SKM-1 (cell line): ENCODE measurements at regions not wholly inside any gene's neighbourhood (a gene's known extent, or its start where the extent isn't known, plus 50 kb on each side); places are given as distances from the start of the nearest gene placed in this dataset.

ENCODE experiments used
- DNase-seq: peaks from one replicate; lab custom pipeline; 2025; ENCODE audit not compliant: unreplicated experiment; lab: John Stamatoyannopoulos, UW

DNA sequence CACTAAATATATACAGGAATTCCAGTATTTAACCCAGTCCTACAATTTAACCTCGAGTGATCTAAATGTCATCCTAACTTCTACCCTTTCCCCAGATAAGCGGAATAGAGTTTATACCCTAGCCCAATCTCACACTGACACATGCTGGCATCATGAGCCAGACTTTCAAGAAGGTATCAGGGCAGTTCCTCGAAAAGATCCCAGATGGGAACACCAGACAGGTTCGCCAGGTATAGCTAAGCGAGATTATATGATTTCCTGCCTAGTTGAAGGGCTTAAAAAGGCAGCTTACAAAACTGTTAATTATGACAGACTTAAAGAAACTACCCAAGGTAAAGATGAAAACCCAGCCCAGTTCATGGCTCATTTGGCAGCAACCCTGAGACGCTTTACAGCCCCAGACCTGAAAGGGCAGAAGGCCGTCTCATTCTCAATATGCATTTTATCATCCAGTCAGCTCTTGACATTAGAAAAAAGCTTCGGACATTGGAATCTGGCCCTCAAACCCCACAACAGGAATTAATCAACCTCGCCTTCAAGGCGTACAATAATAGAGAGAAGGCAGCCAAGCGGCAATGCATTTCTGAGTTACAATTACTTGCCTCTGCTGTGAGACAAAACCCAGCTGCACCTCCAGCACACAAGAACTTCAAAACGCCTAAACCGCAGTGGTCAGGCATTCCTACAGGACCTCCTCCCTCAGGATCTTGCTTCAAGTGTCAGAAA, 668.2 kb upstream of the PKDCC start:
- DNase-seq = no peak

DNA sequence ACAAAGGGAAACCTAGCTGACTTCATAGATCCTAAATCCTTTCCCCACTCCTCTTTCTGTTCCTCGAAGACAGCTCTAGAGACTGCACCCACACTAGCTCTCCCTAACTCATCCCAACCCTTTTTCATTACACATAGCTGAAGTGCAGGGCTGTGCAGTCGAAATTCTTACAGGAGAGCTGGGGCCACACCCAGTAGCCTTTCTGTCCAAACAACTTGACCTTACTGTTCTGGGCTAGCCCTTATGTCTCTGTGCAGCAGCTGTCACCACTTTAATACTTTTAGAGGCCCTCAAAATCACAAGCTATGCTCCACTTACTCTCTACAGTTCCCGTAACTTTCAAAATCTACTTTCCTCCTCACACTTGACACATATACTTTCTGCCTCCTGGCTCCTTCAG, 666.1 kb upstream of the PKDCC start:
- DNase-seq = no peak

DNA sequence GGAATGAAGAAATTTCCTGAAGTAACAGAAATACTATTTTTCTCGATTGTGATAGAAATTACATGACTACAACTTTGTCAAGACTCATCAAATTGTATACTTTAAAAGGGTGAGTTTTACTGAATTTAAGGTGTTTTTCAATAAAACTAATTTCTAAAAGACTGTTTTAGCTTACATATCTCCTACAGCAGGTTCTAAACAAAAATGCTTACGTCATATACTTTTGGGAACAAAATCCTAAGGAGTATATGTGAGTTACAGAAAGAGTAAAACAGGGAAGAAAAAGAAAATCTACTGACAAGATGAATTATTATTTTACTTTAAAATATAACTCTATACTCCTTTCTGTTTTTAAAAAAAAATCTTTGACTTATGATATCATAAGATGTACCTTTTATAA, 660.3 kb upstream of the PKDCC start:
- DNase-seq = no peak

DNA sequence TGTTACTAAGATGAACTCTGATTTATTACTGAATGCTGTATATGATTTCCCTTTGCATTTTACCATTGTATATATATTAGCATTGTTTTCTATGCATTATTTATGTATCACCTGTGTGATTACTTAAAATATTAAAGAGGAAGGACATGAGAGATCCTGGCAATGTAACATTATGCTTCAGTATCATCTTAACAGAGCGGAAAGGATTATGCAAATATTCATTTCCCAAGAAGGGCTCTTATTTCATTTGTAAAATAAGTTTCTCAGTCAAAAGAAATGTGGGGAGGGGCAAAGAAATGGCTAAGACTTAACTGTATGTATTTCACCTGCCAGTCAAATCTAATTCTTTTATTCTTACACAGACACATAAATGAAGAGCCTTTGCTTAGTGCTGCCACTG, 654.2 kb upstream of the PKDCC start:
- no peak for DNase-seq

DNA sequence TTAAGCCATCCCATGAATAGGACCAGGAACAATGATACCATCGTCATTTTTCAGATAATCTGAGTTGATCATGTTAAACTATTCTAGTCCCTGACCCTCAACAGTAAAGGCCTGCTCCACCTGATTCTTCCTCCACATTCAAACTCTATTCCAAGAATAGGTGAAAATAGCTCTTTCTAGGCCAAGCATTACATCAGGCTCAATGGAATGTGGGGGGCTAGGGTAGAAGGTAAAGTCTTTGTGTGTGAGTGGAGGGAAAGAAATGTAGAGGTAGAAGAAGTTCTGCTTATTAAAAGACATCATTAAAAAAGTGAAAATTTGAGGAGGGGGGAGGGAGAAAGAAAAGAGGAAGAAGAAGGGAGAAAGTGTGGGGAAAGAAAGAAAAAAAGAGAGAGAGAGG, 653.3 kb upstream of the PKDCC start:
- no peak for DNase-seq

DNA sequence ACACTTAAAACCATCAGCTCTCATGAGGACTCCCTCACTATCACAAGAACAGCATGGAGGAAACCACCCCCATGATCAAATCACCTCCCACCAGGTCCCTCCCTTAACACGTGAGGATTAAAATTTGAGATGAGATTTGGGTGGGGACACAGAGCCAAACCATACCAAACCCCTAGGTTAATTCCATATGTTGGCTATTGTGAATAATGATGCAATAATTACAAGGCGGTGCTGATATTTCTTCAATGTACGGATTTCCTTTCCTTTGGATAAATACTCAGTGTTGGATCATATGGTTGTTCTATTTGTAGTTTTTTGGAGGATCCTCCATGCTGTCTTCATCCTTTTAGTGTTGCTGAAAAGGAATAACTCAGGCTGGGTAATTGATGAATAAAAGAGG, 652.1 kb upstream of the PKDCC start:
- DNase-seq = no peak

DNA sequence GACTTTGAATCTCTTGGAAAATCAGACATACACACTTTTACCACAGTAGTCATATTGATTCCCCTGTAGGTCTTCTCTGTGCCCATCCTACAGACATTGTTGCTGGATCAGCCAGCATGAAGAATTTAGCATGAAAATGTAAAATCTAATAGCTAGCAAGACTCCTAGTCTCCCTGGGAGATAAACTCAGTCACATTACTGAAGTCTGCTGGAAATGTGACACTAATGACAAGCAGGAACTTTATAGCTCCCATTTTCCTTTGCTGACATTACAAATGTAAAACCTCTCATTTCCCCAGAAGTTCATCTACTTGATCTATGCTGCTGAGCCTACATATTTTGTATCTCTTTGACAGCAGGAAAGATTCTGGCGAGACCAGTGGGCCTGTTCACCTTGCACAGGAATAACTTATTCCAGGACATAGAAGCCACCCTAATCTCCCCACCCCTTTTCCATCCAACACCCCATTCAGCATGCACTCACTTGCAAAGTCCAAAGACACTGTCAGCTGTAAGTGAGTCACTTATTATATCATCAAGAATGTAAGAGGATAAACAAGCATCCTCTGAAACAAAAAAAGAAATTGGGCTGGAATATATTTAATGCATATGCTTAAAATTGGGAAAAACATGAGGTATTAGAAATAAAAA, 648.3 kb upstream of the PKDCC start:
- DNase-seq = no peak

DNA sequence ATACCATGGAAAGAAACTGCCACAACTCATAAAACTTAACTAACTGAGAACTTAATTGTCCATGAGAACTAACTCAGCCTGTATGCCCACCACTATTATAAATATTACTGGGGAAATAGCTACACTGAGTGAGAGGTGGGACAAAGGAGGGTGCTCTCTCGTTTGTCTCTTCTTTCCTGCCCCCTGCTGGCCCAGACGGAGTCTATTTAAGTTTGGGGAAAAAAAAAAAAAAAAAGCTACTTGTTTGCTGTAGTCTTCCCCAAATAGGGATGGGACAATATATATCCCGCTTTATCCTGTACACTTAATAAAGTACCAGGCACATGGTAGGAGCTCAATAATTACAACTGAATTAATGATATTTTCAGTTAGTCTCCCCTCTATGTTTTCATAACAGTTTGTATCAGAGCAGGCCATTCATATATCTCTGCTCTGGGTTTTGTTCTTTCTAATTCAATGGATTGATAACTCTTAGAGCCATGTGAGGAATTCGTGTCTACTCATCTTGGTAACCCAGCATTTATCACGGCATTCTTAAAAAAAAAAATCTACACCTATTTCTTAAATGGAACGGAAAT, 647.6 kb upstream of the PKDCC start:
- DNase-seq = no peak

DNA sequence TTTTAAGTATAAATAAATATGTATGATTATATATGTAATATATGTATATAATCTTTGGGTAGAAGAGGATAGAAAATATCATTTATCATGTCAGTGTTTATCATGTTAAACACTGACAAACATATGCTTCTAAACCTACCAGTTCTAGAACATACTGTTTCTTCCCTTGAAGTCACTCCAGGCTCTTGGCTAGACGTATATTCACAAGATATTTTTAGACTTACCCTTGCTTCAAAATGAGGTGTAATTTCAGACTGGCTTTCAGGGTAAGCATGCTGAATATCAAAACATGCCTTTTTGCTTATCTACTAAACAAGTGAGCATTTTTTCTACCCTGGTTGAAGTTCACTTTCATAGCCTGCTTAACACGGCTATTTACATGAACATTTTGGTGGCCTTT, 642.4 kb upstream of the PKDCC start:
- no peak for DNase-seq

DNA sequence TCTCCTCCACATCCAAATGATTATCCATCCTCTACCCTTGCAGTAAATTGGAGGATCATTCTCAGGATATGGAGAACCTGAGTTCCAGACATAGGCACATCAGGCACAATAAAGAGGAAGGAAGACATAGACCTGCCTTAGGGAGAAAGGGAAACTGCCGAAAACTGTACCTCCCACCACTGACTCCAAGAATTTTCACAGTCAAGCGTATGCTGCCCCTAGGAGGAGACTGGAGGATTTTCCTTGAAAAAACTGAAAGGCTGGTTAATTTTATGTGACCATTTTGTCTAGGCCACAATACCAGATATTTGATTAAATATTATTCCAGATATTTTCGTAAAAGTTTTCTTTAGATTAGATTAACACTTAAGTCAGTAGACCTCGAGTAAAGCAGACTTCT, 638.5 kb upstream of the PKDCC start:
- no peak for DNase-seq

DNA sequence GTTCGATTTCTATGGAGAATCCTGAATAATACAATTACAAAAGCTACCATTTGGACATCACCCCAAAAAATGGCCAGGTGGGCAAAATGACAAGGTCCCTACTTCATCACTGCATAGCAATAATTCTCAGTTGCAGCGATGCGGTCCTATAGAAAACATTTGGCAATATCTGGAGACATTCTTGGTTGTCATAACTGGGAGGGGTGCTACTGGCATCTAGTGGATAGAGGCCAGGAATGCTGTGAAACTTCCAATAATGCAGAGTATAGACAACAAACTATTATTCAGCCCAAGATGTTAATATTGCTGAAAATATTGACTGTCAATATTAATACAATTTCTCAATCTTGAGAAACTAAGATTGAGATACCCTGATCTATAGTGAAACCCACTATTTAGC, 637.8 kb upstream of the PKDCC start:
- no peak for DNase-seq

DNA sequence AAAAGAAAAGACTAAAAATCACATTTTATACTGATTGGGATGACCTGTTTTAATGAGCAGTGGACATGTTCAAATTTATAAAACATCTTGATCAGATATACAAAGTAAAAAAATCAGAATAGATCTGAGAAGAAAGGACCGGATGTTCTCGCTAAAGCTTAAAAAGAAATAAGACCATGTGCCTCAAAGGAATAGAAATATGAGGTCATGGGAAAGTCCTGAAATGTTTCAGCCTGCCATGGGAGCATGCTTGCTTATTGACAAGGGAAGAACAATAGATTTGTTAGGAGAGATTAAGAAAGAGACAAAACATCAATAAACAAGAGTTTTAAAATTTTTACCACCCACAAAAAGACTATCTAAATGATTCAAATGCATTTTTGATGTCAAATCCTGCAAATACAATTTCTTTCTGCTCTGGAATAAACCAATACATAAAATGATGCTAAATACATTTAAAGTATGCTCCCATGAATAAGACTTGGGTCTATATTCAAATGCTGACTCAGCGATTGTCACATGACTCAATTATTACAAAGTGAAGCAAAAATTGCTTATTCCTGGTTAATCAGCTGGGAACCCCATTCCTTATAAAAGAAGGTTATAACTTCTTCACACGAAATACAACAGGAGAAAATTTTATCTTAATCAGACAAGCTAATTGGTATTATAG, 633.9 kb upstream of the PKDCC start:
- no peak for DNase-seq

DNA sequence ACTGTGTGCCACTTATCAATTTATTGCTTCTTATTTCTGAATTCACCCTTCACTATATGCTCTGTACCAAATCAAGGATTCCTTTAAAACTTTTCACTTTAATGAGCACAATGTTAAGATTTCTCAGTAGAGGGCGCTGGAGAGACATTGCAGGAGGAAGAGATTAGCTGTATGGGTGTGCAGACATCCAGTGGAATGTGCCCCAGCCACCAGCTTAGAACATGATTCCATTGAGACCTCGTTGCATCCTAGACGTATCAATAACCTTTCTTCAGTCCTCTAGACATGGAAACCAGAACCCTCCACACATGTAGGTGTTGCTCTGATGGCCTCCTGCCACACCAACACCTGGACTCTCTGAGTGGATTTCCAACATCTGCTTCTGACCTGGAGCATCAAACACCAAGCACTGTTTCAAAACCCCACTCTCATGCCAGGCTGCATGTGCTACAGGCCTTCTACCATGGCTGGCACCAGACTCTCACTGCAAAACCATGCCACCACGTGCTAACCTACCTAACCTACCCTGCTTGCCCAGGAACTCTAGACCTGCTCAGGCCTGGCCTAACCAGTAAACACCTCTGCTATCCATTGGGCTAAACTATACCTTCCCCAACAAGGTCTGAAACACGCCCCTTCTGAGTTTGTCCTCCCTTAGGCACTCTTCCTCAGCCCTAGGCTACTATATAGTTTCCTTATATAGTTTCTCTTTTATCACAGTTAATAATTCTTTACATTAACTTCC, 633.2 kb upstream of the PKDCC start:
- peak; percentile 50 for DNase-seq

DNA sequence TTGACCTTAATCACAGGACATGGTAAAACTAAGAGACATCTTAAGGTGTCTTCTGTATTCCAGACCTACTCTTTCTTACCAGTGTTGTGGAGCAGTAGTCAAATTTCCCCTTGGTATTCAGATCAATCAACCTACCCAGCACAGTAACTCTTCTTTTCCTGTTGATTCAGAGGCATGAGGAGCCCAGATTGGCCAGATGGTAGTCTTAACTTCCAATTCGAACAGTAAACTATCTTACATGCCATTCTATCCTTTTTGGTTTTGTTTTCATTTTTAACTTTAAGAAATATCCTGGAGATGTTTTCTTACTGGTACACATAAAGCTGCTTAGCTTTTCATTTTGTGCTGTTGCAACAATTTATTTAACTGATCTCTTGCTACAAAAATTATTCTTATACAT, 630.3 kb upstream of the PKDCC start:
- DNase-seq = no peak

DNA sequence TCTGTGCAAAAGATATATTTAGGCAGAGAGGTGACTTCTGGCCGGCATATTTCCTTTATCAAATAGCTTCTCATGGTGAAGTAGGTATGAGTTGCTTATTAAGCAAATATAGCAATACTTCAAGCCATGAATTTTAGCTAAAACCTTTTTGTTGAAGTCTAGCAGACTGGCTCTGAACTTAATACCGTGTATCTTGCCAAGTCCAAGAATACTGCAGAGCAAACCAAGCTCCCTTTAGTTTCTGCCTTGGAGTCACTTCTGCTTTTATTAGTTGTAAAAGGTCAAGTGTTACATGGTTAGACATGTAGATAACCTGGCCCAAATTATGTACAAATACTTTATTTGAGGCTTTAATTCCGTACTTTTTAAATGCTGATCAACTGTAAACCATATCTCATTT, 627.6 kb upstream of the PKDCC start:
- no peak for DNase-seq

DNA sequence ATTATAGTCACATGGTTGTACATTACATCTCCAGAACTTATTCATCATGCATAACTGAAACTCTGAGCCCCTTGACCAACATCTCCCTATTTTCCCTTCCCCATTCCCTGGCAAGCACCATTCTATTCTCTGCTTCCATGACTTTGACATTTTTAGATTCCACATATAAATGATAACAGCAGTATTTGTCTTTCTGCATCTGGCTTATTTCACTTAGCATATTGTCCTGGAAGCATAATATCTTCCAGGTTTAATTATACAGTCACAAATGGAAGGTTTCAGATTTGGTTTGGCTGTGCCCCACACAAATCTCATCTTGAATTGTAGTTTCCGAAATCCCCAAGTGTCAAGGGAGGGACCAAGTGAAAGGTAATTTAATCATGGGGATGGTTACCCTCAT, 626.9 kb upstream of the PKDCC start:
- no peak for DNase-seq

DNA sequence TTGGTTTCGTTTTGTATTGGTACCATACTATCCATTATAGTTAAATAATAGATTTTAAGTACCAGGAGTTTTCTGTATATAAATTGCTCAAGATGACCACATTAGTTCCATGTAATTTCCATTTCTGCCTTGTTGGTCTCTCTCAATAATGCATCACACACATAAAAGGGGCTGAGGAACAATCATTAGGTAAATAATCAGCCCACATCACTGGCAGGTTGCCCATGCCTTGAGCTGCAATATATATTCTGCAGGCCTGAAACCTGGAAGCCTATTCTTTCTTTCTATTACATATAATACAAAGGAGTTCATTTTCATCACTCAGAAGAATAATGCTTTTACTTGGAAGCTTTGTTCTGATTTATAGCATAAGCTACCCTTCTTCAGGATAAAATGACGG, 616.1 kb upstream of the PKDCC start:
- no peak for DNase-seq

DNA sequence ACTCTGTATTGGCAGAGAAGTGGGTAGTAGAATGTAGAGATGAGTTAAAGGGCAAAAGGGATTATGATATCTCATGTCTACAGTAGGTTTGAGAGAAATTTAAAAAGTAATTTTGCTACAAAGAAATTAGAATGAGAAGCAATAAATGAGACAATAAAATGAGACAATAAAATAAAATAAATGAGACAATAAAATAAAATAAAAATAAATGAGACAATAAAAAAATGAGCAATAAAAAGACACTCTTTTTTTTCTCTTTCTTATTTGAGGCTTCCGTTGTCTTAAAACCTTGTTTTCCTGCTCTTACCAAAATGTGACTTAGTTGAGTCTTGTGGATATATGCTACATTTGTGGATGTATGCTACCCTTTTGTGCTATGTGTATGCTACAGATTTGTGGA, 615.4 kb upstream of the PKDCC start:
- no peak for DNase-seq

DNA sequence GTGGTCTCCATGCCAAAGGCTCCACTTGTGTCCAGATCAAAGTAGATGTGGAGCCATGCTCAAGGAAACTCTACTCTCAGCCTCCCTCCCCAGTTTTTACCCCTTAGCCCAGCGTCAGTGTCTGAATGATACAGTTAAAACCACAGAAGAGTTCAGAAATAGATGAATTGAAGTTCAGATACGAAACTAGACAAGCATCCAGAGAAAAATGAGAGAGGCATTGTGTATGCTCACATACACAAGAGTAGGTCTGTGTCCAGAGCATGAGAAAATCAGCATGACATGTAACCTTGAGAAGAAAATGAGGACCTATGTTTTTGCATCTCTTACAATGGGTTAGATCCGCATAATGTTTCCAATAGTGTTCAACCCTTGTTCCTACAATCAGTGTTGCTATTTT, 612.8 kb upstream of the PKDCC start:
- no peak for DNase-seq

DNA sequence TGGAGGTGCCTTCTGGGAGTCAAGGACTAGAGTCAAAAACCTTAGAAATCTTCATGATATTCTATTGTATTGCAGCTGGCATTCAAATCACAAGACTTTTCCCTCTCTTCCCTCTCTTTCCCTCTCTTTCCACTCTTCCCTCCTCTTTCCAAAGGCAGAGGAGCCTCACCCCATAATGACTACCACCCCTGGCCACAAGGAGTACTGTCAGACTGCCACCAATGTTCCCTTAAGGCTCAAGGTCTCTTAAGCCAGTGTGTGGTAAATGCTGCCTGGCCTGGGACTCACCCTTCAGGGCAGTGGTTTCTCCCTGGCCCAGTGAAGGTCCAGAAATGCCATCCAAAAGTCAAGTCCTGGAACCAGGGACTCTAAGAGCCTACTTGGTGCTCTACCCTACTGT, 605.9 kb upstream of the PKDCC start:
- DNase-seq = no peak

DNA sequence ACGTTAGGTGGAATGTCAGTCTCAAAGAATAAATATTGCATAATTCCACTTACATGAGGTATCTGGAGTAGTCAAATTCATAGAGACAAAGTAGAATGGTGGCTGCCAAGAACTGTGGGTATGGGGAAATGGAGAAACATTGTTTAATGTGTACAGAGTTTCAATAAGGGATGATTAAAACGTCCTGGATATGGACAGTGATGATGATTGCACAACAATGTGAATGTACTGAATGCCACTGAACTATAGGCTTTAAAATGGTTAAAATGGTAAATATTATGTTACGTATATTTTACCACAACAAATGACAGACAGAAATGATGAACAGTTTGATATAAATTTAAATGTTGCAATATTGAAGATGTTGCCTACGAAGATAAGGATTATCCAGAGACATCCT, 602.0 kb upstream of the PKDCC start:
- DNase-seq = no peak

DNA sequence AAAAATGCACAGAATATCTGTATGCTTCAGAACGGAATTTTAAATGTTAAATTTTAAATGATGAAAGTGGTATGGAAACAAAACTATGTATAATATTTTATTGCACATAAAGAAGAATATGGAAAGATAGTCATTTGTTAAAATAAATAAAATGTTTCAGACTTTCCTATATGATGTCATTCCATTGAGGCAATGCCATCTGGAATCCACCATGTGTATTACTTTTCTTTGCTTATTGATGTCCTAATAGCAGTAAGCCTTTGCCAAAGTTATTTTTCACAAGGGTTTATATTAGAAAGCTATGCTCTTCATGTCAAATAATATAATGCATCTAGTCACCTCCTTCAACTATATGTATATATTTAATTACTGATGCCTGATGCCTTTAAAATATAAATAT, 601.6 kb upstream of the PKDCC start:
- no peak for DNase-seq
